Ishikawa (cell line): ENCODE measurements at regions not wholly inside any gene's neighbourhood (a gene's known extent, or its start where the extent isn't known, plus 50 kb on each side); places are given as distances from the start of the nearest gene placed in this dataset.

Experiments
- CEBPB ChIP-seq: IDR thresholded peaks from 2 replicates; pipeline ENCODE4 v1.6.1; 2012
- CREB1 ChIP-seq: IDR thresholded peaks from 2 replicates; pipeline ENCODE4 v1.6.1; 2012; ENCODE audit warnings: low read depth
- EGR1 ChIP-seq: IDR thresholded peaks from 2 replicates; pipeline ENCODE4 v1.6.1; 2012
- EP300 ChIP-seq: IDR thresholded peaks from 2 replicates; pipeline ENCODE4 v1.6.1; 2012; ENCODE audit warnings: borderline replicate concordance
- FOXM1 ChIP-seq: IDR thresholded peaks from 2 replicates; pipeline ENCODE4 v1.6.1; 2012; ENCODE audit warnings: low read depth, borderline replicate concordance
- NFIC ChIP-seq: IDR thresholded peaks from 2 replicates; pipeline ENCODE4 v1.6.1; 2012
- RAD21 ChIP-seq: IDR thresholded peaks from 2 replicates; pipeline ENCODE4 v1.6.1; 2012; ENCODE audit warnings: low read depth
- REST ChIP-seq: IDR thresholded peaks from 2 replicates; pipeline ENCODE4 v1.6.1; 2012; ENCODE audit warnings: low read depth, mild to moderate bottlenecking
- TAF1 ChIP-seq: IDR thresholded peaks from 2 replicates; pipeline ENCODE4 v1.6.1; 2012; ENCODE audit warnings: low read depth, mild to moderate bottlenecking
- TCF12 ChIP-seq: IDR thresholded peaks from 2 replicates; pipeline ENCODE4 v1.6.1; 2012; ENCODE audit warnings: low read depth
- TEAD4 ChIP-seq: IDR thresholded peaks from 2 replicates; pipeline ENCODE4 v1.6.1; 2012
- USF1 ChIP-seq: IDR thresholded peaks from 2 replicates; pipeline ENCODE4 v1.6.1; 2012
- YY1 ChIP-seq: IDR thresholded peaks from 2 replicates; pipeline ENCODE4 v1.6.1; 2012; ENCODE audit warnings: low read depth
- ZBTB7A ChIP-seq: IDR thresholded peaks from 2 replicates; pipeline ENCODE4 v1.6.1; 2012; ENCODE audit warnings: low read depth
- TF ChIP-seq, protein P1 (sequence below): IDR thresholded peaks from 2 replicates; pipeline ENCODE4 v1.6.1; 2012

GRCh38 chr6:28707387-28708282, 182.0 kb downstream of the GPX5 start:
- no peak for TF ChIP-seq EP300
- TF ChIP-seq USF1: no peak
- TF ChIP-seq EGR1: no peak
- TF ChIP-seq CREB1: no peak
- no peak for TF ChIP-seq REST
- no peak for TF ChIP-seq TCF12
- no peak for TF ChIP-seq ZBTB7A
- TF ChIP-seq TAF1: no peak
- TF ChIP-seq, protein P1, sequence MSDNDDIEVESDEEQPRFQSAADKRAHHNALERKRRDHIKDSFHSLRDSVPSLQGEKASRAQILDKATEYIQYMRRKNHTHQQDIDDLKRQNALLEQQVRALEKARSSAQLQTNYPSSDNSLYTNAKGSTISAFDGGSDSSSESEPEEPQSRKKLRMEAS: no peak
- no peak for TF ChIP-seq TEAD4
- no peak for TF ChIP-seq NFIC

DNA sequence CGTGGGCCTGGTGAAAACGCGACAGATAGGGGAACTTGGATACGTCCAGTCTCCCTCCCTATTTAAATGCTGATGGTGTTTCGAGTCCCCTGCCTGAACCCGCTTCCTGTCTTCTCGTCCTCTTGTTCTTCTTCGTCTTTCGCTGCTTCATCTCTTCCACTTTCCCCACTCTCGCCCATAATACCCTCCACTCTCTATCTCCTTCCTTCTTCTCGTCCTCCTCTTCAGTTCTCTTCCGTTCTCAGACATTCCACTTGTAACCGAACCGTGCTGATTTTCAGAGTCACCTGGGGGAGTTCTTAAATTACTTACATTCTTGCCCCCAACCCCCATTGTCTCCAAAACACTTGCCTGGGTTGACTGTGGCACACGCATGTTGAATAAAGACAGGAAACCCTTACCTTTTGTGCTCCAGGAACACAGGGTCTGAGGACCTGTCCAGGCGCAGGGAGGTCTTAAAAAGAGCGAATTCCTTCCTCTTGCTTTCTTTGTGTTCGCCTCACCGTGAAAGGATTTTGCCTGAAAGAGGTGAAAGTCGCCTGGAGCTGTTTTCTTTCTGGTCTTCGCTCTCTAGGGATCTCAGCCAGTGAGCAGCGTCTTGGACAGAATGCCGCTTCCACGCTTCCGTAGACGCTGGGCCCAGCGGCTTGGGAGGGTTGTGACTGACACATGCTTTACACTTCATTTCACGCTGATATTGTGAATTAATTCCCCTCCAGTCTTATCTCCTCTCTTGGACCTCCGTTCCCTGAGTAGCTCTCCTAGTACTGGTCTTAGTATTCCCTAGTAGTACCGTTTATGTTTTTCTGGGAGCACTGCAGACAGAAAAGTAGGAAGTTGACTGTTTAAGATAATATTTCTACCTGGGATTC, 184.0 kb downstream of the GPX5 start:
- no peak for TF ChIP-seq EGR1

DNA sequence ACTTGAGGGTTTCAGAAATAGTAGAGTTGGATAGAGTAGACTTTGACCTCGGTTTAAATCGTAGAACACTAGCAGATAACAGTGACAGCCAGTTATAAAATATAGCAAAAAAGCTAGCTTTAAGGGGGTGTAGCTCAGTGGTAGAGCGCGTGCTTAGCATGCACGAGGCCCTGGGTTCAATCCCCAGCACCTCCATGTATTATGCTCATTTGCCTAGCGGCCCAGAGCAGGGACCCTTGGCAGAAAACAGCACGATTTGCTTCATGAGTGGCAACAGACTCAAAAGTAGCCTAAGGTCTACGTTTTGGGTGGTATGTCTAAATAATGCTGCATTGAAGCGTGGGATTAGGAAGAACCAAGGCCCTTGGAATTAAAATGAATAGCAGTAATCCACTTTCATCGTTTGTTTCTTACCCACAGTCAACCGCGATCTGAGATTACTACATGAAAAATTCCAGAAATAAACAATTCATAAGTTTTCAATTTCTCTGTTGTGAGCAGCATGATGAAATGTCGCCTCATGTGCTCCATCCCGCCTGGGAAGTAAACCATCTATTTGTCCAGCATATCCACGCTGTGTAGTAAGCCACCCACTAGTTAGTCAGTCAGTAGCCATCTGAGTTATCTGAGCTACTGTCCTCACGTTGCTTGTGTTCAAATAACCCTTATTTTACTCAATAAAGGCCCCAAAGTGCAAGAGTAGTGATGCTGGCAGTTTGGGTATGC, 184.9 kb downstream of the GPX5 start:
- TF ChIP-seq TEAD4 (no peak), USF1 (no peak), FOXM1 (no peak), REST (no peak)

DNA sequence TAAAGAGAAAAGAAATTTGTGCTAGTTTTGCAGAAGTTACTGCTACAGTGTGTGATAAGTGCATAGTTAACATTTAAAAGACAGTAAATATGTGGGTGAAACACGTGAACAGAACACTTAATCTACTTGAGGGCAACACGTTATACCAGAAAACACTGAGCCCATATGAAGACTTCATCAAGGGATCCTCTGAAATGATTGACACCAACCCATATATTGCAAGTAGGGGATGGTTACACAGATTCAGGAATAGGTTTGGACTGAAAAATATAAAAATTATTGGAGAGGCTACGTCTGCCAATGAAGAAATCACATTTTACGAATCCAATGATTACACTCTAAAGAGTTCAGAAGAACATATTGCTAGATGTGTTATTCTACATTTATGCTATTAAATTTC, 185.6 kb downstream of the GPX5 start:
- no peak for TF ChIP-seq ZBTB7A
- TF ChIP-seq, protein P1: no peak
- TF ChIP-seq YY1: no peak
- no peak for TF ChIP-seq CEBPB
- no peak for TF ChIP-seq EP300
- TF ChIP-seq EGR1: no peak
- TF ChIP-seq USF1: no peak
- TF ChIP-seq TAF1: no peak
- no peak for TF ChIP-seq CREB1
- no peak for TF ChIP-seq TCF12
- TF ChIP-seq FOXM1: no peak
- TF ChIP-seq RAD21: no peak
- no peak for TF ChIP-seq REST
- TF ChIP-seq TEAD4: no peak
- TF ChIP-seq NFIC: no peak
